H1 (cell line): ENCODE measurements at regions not wholly inside any gene's neighbourhood (a gene's known extent, or its start where the extent isn't known, plus 50 kb on each side); places are given as distances from the start of the nearest gene placed in this dataset.

Experiments used
- NANOG ChIP-seq: IDR thresholded peaks from 2 replicates; pipeline ENCODE4 v1.6.1; 2011; ENCODE audit warnings: low read length, low read depth, mild to moderate bottlenecking, inconsistent platforms; ENCODE audit not compliant: insufficient read depth, poor library complexity, severe bottlenecking
- RAD21 ChIP-seq, 2 experiments: IDR thresholded peaks in 1 of 2; conservative IDR thresholded peaks in 1 of 2; 2 replicates each; pipeline ENCODE4 v1.6.1; 2011; ENCODE audit warnings: low read depth in 2 of 2, low read length in 2 of 2, improper control_type of control experiment in 1 of 2, inconsistent platforms in 1 of 2, mild to moderate bottlenecking in 1 of 2, moderate library complexity in 1 of 2
- SIRT6 ChIP-seq: IDR thresholded peaks from one replicate; pipeline ENCODE4 v1.7.1; 2012; ENCODE audit warnings: low read length, inconsistent platforms
- SP1 ChIP-seq: IDR thresholded peaks from 2 replicates; pipeline ENCODE4 v1.6.1; 2011; ENCODE audit warnings: low read depth, low read length
- TF ChIP-seq, protein P1 (sequence below), 3 experiments: IDR thresholded peaks; 1 replicate in 2 of 3; 2 replicates in 1 of 3; pipeline versions ENCODE4 v1.5.1 to v1.6.1; 2011; ENCODE audit warnings: low read length in 3 of 3, mild to moderate bottlenecking in 3 of 3, inconsistent platforms in 2 of 3, low read depth in 1 of 3, moderate library complexity in 1 of 3; ENCODE audit not compliant: insufficient read depth in 1 of 3; ENCODE audit errors: control extremely low read depth in 1 of 3
- TF ChIP-seq, protein P2 (sequence below): IDR thresholded peaks from 2 replicates; pipeline ENCODE4 v1.6.1; 2011; ENCODE audit warnings: low read length, improper control_type of control experiment

DNA sequence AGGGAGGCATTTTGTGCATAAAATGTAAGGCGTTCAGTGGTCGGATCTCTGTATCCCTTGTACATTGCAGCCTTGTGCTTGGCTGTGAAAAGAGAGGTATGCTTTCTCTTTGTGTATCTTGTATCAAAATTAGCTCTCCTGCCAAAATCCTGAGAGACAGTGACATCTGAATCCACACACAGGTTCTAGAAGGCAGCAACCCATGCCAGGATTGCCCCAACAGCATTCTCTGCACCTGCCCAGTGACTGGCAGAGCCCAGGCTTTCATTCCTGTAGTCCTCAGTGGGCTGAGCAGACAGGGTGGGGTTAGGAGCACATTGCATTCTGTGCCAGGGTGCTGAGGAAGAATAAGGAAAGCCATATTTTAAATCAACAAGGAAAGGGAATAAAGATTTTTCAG, 740.3 kb upstream of the RAB6C start (continued):
- TF ChIP-seq, protein P1, sequence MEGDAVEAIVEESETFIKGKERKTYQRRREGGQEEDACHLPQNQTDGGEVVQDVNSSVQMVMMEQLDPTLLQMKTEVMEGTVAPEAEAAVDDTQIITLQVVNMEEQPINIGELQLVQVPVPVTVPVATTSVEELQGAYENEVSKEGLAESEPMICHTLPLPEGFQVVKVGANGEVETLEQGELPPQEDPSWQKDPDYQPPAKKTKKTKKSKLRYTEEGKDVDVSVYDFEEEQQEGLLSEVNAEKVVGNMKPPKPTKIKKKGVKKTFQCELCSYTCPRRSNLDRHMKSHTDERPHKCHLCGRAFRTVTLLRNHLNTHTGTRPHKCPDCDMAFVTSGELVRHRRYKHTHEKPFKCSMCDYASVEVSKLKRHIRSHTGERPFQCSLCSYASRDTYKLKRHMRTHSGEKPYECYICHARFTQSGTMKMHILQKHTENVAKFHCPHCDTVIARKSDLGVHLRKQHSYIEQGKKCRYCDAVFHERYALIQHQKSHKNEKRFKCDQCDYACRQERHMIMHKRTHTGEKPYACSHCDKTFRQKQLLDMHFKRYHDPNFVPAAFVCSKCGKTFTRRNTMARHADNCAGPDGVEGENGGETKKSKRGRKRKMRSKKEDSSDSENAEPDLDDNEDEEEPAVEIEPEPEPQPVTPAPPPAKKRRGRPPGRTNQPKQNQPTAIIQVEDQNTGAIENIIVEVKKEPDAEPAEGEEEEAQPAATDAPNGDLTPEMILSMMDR (IDR thresholded peaks at IDR 0.05; ENCODE audit: control extremely low read depth in 1 of 3, insufficient read depth in 1 of 3, low read depth in 1 of 3, low read length in 3 of 3): no peak
- TF ChIP-seq NANOG (no peak), RAD21 (IDR thresholded peaks at IDR 0.05 in 1 of 2, conservative IDR thresholded peaks at IDR 0.05 in 1 of 2; ENCODE audit: low read depth in 2 of 2, low read length in 2 of 2) (no peak), SIRT6 (no peak), SP1 (no peak)
- TF ChIP-seq, protein P2, sequence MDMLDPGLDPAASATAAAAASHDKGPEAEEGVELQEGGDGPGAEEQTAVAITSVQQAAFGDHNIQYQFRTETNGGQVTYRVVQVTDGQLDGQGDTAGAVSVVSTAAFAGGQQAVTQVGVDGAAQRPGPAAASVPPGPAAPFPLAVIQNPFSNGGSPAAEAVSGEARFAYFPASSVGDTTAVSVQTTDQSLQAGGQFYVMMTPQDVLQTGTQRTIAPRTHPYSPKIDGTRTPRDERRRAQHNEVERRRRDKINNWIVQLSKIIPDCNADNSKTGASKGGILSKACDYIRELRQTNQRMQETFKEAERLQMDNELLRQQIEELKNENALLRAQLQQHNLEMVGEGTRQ: no peak
- TF ChIP-seq, all 59 proteins: peak for 0
